ENCODE measurements at regions not wholly inside any gene's neighbourhood (a gene's known extent, or its start where the extent isn't known, plus 50 kb on each side); places are given as distances from the start of the nearest gene placed in this dataset.
"Not testable (repeated sequence)": the region's sequence is repeated elsewhere in the genome, so short reads cannot be mapped to it uniquely, and the experiment has no call there.

DNA sequence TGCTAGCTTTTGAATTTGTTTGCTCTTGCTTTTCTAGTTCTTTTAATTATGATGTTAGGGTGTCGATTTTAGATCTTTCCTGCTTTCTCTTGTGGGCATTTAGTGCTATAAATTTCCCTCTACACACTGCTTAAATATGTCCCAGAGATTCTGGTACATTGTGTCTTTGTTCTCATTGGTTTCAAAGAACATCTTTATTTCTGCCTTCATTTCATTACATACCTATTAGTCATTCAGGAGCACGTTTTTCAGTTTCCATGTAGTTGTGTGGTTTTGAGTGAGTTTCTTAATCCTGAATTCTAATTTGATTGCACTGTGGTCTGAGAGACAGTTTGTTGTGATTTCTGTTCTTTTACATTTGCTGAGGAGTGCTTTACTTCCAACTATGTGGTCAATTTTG lies 51.2 kb upstream of the MB21D2 start:
- H3K4me1 ChIP-seq (ENCODE audit: insufficient read depth, low read length); H3K36me3 ChIP-seq (ENCODE audit: insufficient read depth, low read length); H3K27ac ChIP-seq (ENCODE audit: low read depth, low read length); H3K4me3 ChIP-seq (ENCODE audit: low read length); H3K9me3 ChIP-seq (ENCODE audit: insufficient read depth, low read depth, low read length); H3K27me3 ChIP-seq (ENCODE audit: insufficient read depth, low read length); H3K9ac ChIP-seq (ENCODE audit: low read depth, low read length): not testable (repeated sequence)
- no CpG with 5 or more reads among the region's 2 CpGs for WGBS

DNA sequence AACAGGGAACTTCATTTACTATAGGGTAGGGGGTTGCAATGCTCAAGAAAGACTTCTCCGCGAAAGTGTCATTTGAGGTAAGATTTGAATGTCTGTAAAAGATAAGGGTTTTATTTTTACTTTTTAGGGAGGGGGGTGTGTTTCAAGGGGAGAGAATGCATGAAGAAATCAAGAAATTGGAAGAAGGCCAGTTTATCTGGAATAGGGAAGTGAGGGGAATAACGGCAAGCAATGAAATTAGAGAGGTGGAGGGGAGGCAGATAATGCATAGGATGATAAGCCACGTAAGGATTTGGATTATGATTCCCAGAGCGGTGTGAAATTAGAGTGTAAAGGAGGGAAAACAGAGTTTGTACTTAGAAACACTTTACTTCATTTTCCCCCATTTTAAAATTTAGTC lies 63.0 kb upstream of the MB21D2 start:
- H3K4me1 ChIP-seq (ENCODE audit: insufficient read depth, low read length) = no peaks in the 10 kb centered on the region
- no peaks in the 10 kb centered on the region for H3K9me3 ChIP-seq (ENCODE audit: insufficient read depth, low read depth, low read length)
- H3K4me3 ChIP-seq (ENCODE audit: low read length) = no peak overlapping the region
- no peak overlapping the region for H3K27ac ChIP-seq (ENCODE audit: low read depth, low read length)
- no peaks in the 10 kb centered on the region for H3K27me3 ChIP-seq (ENCODE audit: insufficient read depth, low read length)
- H3K9ac ChIP-seq (ENCODE audit: low read depth, low read length) = no peak overlapping the region
- 95% methylated on average over 4 of the region's 5 CpGs for WGBS
- H3K36me3 ChIP-seq (ENCODE audit: insufficient read depth, low read length) = no peaks in the 10 kb centered on the region

DNA sequence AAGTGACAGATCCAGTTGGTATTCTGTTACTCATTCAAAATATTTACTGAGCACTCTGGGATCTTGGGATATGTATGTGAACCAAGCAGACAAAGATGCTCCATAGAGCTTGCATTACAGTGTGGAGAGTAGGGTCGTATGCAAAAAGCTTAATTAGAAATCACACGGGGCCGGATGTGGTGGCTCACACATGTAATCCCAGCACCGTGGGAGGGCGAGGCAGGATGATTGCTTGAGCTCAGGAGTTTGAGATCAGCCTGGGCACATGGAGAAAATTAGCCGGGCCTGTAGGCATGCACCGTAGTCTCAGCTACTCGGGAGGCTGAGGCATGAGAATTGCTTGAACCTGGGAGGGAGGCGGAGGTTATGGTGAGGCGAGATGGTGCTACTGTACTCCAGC lies 68.7 kb upstream of the MB21D2 start:
- Histone ChIP-seq H3K9ac (ENCODE audit: low read depth, low read length) (no peak overlapping the region), H3K4me1 (ENCODE audit: insufficient read depth, low read length) (no peaks in the 10 kb centered on the region), H3K4me3 (ENCODE audit: low read length) (no peak overlapping the region), H3K27me3 (ENCODE audit: insufficient read depth, low read length) (no peaks in the 10 kb centered on the region), H3K9me3 (ENCODE audit: insufficient read depth, low read depth, low read length) (no peaks in the 10 kb centered on the region), H3K36me3 (ENCODE audit: insufficient read depth, low read length) (no peaks in the 10 kb centered on the region), H3K27ac (ENCODE audit: low read depth, low read length) (no peak overlapping the region)
- 89% methylated on average over 10 of the region's 10 CpGs for WGBS

DNA sequence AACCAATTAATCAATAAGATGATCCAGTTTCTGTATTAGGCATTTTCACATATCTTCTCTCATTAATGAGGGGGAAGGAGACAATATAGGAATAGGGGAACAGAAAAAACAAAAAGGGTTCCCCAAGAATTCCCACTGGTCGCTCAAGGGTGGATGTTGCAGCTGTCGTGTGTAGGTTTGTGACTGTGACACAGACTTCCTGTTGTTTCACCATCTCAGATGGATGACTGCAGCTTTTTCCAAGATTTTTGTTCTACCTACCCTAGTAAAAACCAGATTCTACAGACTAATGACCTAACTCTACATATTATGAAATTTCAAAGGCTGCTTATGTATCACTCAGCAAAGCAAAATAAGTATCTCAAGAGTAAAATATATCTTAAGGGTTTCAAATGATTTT lies 73.7 kb upstream of the MB21D2 start:
- no peak overlapping the region for H3K4me3 ChIP-seq (ENCODE audit: low read length)
- peaks cover 9% of the 10 kb centered on the region for H3K9me3 ChIP-seq (ENCODE audit: insufficient read depth, low read depth, low read length)
- WGBS = 96% methylated on average over 2 of the region's 2 CpGs
- no peak overlapping the region for H3K9ac ChIP-seq (ENCODE audit: low read depth, low read length)
- H3K36me3 ChIP-seq (ENCODE audit: insufficient read depth, low read length) = no peaks in the 10 kb centered on the region
- H3K4me1 ChIP-seq (ENCODE audit: insufficient read depth, low read length) = peaks cover 11% of the 10 kb centered on the region; the same call in 1 of the 2 replicates
- H3K27ac ChIP-seq (ENCODE audit: low read depth, low read length) = no peak overlapping the region
- no peaks in the 10 kb centered on the region for H3K27me3 ChIP-seq (ENCODE audit: insufficient read depth, low read length)

DNA sequence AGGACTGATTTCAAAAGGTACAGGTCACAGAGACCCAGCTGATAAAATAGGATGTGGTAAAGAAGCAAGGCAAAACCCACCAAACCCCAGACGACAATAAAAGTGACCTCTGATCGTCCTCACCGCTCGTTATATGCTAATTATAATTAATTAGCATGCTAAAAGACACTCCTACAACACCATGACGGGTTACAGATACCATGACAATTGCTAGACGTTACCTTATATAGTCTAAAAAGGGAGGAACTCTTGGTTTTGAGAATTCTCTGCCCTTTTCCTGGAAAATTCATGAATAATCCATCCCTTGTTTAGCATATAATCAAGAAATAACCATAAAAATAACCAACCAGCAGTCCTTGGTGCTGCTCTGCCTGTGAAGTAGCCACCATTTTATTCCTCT lies 74.7 kb upstream of the MB21D2 start:
- Histone ChIP-seq H3K9ac (ENCODE audit: low read depth, low read length) (no peak overlapping the region), H3K4me1 (ENCODE audit: insufficient read depth, low read length) (peaks cover 11% of the 10 kb centered on the region; the same call in 1 of the 2 replicates), H3K27me3 (ENCODE audit: insufficient read depth, low read length) (no peaks in the 10 kb centered on the region), H3K9me3 (ENCODE audit: insufficient read depth, low read depth, low read length) (peaks cover 13% of the 10 kb centered on the region), H3K4me3 (ENCODE audit: low read length) (no peak overlapping the region), H3K27ac (ENCODE audit: low read depth, low read length) (no peak overlapping the region), H3K36me3 (ENCODE audit: insufficient read depth, low read length) (no peaks in the 10 kb centered on the region)
- 58% methylated on average over 3 of the region's 6 CpGs for WGBS

DNA sequence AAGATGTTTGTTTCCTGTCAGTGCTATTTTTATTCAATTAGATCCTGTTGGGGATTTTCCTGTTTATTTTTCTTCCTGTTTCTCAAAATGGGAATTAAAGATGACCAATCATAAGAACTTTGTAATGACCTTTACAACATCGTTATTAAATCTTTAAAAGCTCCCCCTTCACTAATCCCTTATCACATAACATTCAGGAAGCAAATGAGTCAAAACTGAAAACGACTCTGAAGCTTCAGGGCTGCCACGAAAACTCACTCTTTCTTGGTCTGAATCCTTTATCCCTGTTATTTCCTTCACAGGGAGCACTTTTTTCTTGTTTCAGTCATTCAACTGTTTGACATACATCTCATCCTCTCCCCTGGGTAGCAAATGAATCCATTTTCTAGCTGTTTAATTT lies 75.8 kb upstream of the MB21D2 start:
- Histone ChIP-seq H3K4me3 (ENCODE audit: low read length) (no peak overlapping the region), H3K9me3 (ENCODE audit: insufficient read depth, low read depth, low read length) (peaks cover 13% of the 10 kb centered on the region), H3K4me1 (ENCODE audit: insufficient read depth, low read length) (peaks cover 11% of the 10 kb centered on the region; the same call in 1 of the 2 replicates), H3K27me3 (ENCODE audit: insufficient read depth, low read length) (no peaks in the 10 kb centered on the region), H3K36me3 (ENCODE audit: insufficient read depth, low read length) (no peaks in the 10 kb centered on the region), H3K9ac (ENCODE audit: low read depth, low read length) (no peak overlapping the region), H3K27ac (ENCODE audit: low read depth, low read length) (no peak overlapping the region)
- 89% methylated on average over 3 of the region's 3 CpGs for WGBS

DNA sequence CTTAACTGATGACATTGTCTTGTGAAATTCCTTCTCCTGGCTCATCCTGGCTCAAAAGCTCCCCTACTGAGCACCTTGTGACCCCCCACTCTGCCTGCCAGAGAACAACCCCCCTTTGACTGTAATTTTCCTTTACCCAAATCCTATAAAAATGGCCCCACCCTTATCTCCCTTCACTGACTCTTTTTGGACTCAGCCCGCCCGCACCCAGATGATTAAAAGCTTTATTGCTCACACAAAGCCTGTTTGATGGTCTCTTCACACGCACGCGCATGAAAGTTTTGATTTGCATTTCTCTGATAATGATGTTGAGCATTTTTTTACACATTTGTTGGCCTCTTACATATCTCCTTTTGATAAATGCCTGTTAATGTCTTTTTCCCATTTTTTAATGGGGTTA lies 83.5 kb upstream of the MB21D2 start:
- WGBS = 83% methylated on average over 5 of the region's 5 CpGs
- not testable (repeated sequence) for H3K4me3 ChIP-seq (ENCODE audit: low read length); H3K27me3 ChIP-seq (ENCODE audit: insufficient read depth, low read length); H3K4me1 ChIP-seq (ENCODE audit: insufficient read depth, low read length); H3K36me3 ChIP-seq (ENCODE audit: insufficient read depth, low read length); H3K9ac ChIP-seq (ENCODE audit: low read depth, low read length); H3K9me3 ChIP-seq (ENCODE audit: insufficient read depth, low read depth, low read length)
- H3K27ac ChIP-seq (ENCODE audit: low read depth, low read length) = peak overlapping the region; percentile 18; the same call in 1 of the 2 replicates

DNA sequence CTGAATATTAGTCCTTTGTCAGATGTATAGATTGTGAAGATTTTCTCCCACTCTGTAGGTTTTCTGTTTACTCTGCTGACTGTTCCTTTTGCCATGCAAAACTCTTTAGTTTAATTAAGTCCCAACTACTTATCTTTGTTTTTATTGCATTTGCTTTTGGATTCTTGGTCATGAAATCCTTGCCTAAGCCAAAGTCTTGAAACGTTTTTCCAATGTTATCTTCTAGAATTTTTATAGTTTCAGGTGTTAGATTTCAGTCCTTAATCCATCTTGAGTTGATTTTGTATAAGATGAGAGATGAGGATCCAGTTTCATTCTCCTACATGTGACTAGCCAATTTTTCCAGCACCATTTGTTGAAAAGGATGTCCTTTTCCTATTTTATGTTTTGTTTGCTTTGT lies 86.0 kb upstream of the MB21D2 start:
- not testable (repeated sequence) for H3K4me1 ChIP-seq (ENCODE audit: insufficient read depth, low read length); H3K4me3 ChIP-seq (ENCODE audit: low read length); H3K9ac ChIP-seq (ENCODE audit: low read depth, low read length); H3K27ac ChIP-seq (ENCODE audit: low read depth, low read length); H3K36me3 ChIP-seq (ENCODE audit: insufficient read depth, low read length); H3K9me3 ChIP-seq (ENCODE audit: insufficient read depth, low read depth, low read length); H3K27me3 ChIP-seq (ENCODE audit: insufficient read depth, low read length)
- WGBS = no CpG with 5 or more reads among the region's 1 CpG

DNA sequence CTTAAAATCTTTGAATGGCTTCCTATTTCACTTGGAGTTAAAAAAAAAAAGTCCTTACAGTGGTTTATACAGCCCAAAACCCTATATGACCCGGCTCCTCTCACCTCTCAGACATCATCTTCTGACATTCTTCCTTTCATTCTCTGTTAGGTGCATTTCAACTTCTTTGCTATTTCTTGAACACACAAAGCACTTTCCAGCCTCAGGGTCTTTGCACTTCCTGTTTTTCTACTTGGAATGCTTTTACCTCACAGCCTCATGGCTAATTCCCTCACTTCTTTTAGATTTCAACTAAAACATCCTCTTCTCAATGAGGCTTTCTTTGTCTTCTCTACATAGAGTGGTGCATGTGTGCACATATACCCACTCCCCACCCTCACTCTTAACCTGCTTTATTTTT lies 91.0 kb upstream of the MB21D2 start:
- H3K27me3 ChIP-seq (ENCODE audit: insufficient read depth, low read length) = no peaks in the 10 kb centered on the region
- no peak overlapping the region for H3K9ac ChIP-seq (ENCODE audit: low read depth, low read length)
- H3K27ac ChIP-seq (ENCODE audit: low read depth, low read length) = no peak overlapping the region
- no peaks in the 10 kb centered on the region for H3K36me3 ChIP-seq (ENCODE audit: insufficient read depth, low read length)
- 91% methylated on average over 1 of the region's 1 CpG for WGBS
- H3K9me3 ChIP-seq (ENCODE audit: insufficient read depth, low read depth, low read length) = peaks cover 14% of the 10 kb centered on the region
- H3K4me1 ChIP-seq (ENCODE audit: insufficient read depth, low read length) = no peaks in the 10 kb centered on the region
- H3K4me3 ChIP-seq (ENCODE audit: low read length) = no peak overlapping the region

DNA sequence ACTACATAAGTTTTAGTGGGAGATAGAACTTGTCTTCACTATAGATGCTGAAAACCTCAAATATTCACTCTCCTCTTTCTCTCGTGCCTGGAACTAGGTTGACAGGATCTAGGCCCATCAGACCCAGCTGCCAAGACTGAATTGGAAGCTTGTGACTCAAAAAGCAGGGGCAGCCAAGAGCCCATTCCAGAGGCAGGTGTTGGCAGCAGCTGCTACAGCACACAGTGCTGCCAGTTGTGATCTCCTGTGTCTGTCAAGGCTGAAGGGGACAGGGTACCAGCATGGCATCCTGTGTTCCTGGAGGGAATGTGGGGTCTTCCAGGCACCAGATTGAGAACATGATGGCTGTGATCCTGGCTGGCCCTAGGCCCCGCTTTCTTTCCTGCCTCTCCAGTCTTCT lies 92.5 kb upstream of the MB21D2 start:
- Histone ChIP-seq H3K27me3 (ENCODE audit: insufficient read depth, low read length) (no peaks in the 10 kb centered on the region; the same call in 1 of the 2 replicates), H3K4me3 (ENCODE audit: low read length) (no peak overlapping the region), H3K9ac (ENCODE audit: low read depth, low read length) (no peak overlapping the region), H3K36me3 (ENCODE audit: insufficient read depth, low read length) (no peaks in the 10 kb centered on the region), H3K9me3 (ENCODE audit: insufficient read depth, low read depth, low read length) (peaks cover 14% of the 10 kb centered on the region), H3K4me1 (ENCODE audit: insufficient read depth, low read length) (no peaks in the 10 kb centered on the region), H3K27ac (ENCODE audit: low read depth, low read length) (no peak overlapping the region)
- 97% methylated on average over 2 of the region's 2 CpGs for WGBS

DNA sequence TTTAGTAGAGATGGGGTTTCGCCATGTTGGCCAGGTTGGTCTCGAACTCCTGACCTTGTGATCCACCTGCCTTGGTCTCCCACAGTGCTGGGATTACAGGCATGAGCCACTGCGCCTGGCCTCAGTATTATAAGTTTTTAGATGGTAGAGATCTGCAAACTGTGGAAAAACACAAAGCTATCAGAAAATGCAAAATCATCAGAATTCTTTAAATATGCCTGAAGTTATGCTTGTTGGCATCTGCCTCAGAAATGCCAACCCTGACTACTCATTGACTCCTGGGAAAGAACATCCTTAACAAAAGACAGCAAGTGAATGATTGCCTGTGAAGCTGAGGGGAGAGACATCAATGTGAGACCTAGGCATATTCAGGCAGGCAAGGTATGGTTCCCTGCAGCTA lies 94.3 kb upstream of the MB21D2 start:
- Histone ChIP-seq H3K27me3 (ENCODE audit: insufficient read depth, low read length) (no peaks in the 10 kb centered on the region; the same call in 1 of the 2 replicates), H3K27ac (ENCODE audit: low read depth, low read length) (no peak overlapping the region), H3K36me3 (ENCODE audit: insufficient read depth, low read length) (no peaks in the 10 kb centered on the region), H3K4me3 (ENCODE audit: low read length) (no peak overlapping the region), H3K9me3 (ENCODE audit: insufficient read depth, low read depth, low read length) (peaks cover 14% of the 10 kb centered on the region), H3K4me1 (ENCODE audit: insufficient read depth, low read length) (peaks cover 11% of the 10 kb centered on the region), H3K9ac (ENCODE audit: low read depth, low read length) (no peak overlapping the region)
- WGBS = 77% methylated on average over 3 of the region's 3 CpGs

DNA sequence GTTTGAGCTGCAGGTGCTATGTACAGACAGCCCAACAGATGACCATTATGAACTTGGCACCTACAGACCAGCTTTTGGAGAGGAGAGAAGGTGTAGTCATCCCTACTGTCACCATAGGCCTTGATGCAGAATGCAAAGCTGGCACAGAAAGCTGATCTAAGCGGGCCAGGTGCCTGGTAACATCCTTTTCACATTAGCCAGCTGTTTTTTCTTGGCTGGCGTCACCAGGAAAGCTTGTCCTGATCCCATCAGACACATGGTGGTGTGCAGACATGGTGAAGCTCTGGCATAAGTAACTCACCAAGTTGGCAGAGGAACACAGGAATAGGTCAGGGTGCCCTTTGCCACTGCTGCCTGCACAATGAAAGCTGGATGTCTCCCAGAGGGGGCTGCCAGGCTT lies 97.2 kb upstream of the MB21D2 start:
- H3K4me3 ChIP-seq (ENCODE audit: low read length) = no peak overlapping the region
- H3K4me1 ChIP-seq (ENCODE audit: insufficient read depth, low read length) = peaks cover 18% of the 10 kb centered on the region
- no peak overlapping the region for H3K9ac ChIP-seq (ENCODE audit: low read depth, low read length)
- no peaks in the 10 kb centered on the region for H3K36me3 ChIP-seq (ENCODE audit: insufficient read depth, low read length)
- no peaks in the 10 kb centered on the region; the same call in 1 of the 2 replicates for H3K27me3 ChIP-seq (ENCODE audit: insufficient read depth, low read length)
- H3K9me3 ChIP-seq (ENCODE audit: insufficient read depth, low read depth, low read length) = peaks cover 14% of the 10 kb centered on the region
- WGBS = 99% methylated on average over 2 of the region's 2 CpGs
- no peak overlapping the region for H3K27ac ChIP-seq (ENCODE audit: low read depth, low read length)

Data from HUES64 (cell line).